ENCODE measurements at regions not wholly inside any gene's neighbourhood (a gene's known extent, or its start where the extent isn't known, plus 50 kb on each side); places are given as distances from the start of the nearest gene placed in this dataset.

GRCh38 chr15:87661454-87662355 lies 594.8 kb downstream of the NTRK3 start:
- ChIA-PET POLR2A (no interaction called here), CTCF (interaction anchor here (1.3 kb wide), 1 partner anchor 10 kb away, joined by 3 read pairs; no protein-coding TSS in a partner anchor)
- Histone ChIP-seq H3K4me1 (ENCODE audit: control insufficient read depth, insufficient read depth, low read length) (no peaks in the 10 kb centered on the region), H3K27ac (ENCODE audit: extremely low read depth, low read depth, low read length) (no peak overlapping the region), H3K9me3 (ENCODE audit: control insufficient read depth, insufficient read depth, low read depth, low read length) (no peaks in the 10 kb centered on the region), H3K36me3 (ENCODE audit: control insufficient read depth in 2 of 2, insufficient read depth in 1 of 2, low read length in 2 of 2) (no peaks in the 10 kb centered on the region), H3K4me3 (ENCODE audit: low read depth, low read length) (no peak overlapping the region)
- TF ChIP-seq ZNF175 (tag by site-specific recombination; IDR thresholded peaks at IDR 0.05) (no peak), ZFP69B (tag by site-specific recombination; IDR thresholded peaks at IDR 0.05) (no peak), TCF7L2 (IDR thresholded peaks at IDR 0.05; ENCODE audit: borderline replicate concordance, low read depth, low read length) (no peak), ZNF747 (tag by site-specific recombination; IDR thresholded peaks at IDR 0.05) (no peak), ZNF501 (tag by site-specific recombination; IDR thresholded peaks at IDR 0.05) (no peak), ZSCAN23 (tag by site-specific recombination; IDR thresholded peaks at IDR 0.05) (no peak), ZFHX2 (tag by site-specific recombination; conservative IDR thresholded peaks at IDR 0.05) (no peak), ZBTB8A (tag by site-specific recombination; IDR thresholded peaks at IDR 0.05) (no peak), ZNF292 (tag by site-specific recombination; IDR thresholded peaks at IDR 0.05; ENCODE audit: borderline replicate concordance, low read depth) (no peak), ZNF121 (tag by site-specific recombination; IDR thresholded peaks at IDR 0.05) (no peak), ZNF26 (tag by site-specific recombination; IDR thresholded peaks at IDR 0.05) (no peak)

- H3K36me3 ChIP-seq (ENCODE audit: control insufficient read depth in 2 of 2, insufficient read depth in 1 of 2, low read length in 2 of 2), result no peaks in the 10 kb centered on the region
- ChIA-PET POLR2A (no interaction called here), CTCF (interaction anchor here (0.8 to 1.2 kb wide), 2 partner anchors 13 to 584 kb away, joined by 3 to 4 read pairs; no protein-coding TSS in a partner anchor)
- no peaks in the 10 kb centered on the region for H3K4me1 ChIP-seq (ENCODE audit: control insufficient read depth, insufficient read depth, low read length)
- H3K9me3 ChIP-seq (ENCODE audit: control insufficient read depth, insufficient read depth, low read depth, low read length), result no peaks in the 10 kb centered on the region
- no peak overlapping the region for H3K27ac ChIP-seq (ENCODE audit: extremely low read depth, low read depth, low read length)
- H3K4me3 ChIP-seq (ENCODE audit: low read depth, low read length), result no peak overlapping the region
- no peak for TF ChIP-seq ZNF521 (tag by site-specific recombination; IDR thresholded peaks at IDR 0.05)
- no peak for TF ChIP-seq ZNF114 (tag by site-specific recombination; IDR thresholded peaks at IDR 0.05)
- TF ChIP-seq MEIS1 (CRISPR knock-in tag; IDR thresholded peaks at IDR 0.05; ENCODE audit: borderline replicate concordance), result no peak
- no peak for TF ChIP-seq ZNF169 (tag by site-specific recombination; IDR thresholded peaks at IDR 0.05)
- no peak for TF ChIP-seq KLF8 (tag by site-specific recombination; IDR thresholded peaks at IDR 0.05)
- no peak for TF ChIP-seq WT1 (tag by site-specific recombination; IDR thresholded peaks at IDR 0.05)
- TF ChIP-seq KLF9 (tag by site-specific recombination; IDR thresholded peaks at IDR 0.05; ENCODE audit: low read depth), result no peak
- no peak for TF ChIP-seq ELK4 (IDR thresholded peaks at IDR 0.05; ENCODE audit: borderline replicate concordance, low read depth, low read length)
- no peak for TF ChIP-seq REST (tag by site-specific recombination; IDR thresholded peaks at IDR 0.05)
- TF ChIP-seq ZNF830 (tag by site-specific recombination; IDR thresholded peaks at IDR 0.05; ENCODE audit: low read depth), result no peak
- TF ChIP-seq RBAK (tag by site-specific recombination; IDR thresholded peaks at IDR 0.05), result no peak
- no peak for TF ChIP-seq ZNF707 (tag by site-specific recombination; IDR thresholded peaks at IDR 0.05)
- no peak for TF ChIP-seq ZNF560 (tag by site-specific recombination; IDR thresholded peaks at IDR 0.05; ENCODE audit: borderline replicate concordance)
Measured at GRCh38 chr15:87660251-87661129, 596.0 kb downstream of the NTRK3 start.
